HCT116 (cell line): ENCODE measurements at regions not wholly inside any gene's neighbourhood (a gene's known extent, or its start where the extent isn't known, plus 50 kb on each side); places are given as distances from the start of the nearest gene placed in this dataset.

Source experiments
- ATAC-seq: fragments of 200-7000 bp; cut with Tn5 transposase; 2 replicates; pipeline ENCODE4 v1.9.1; 2020; ENCODE audit warnings: mild to moderate bottlenecking, moderate library complexity
- BruUV-seq: library from RNA; stranded (reverse); fragments of 400-500 nt; replicated peaks from 2 replicates; lab custom pipeline; 2021; lab: Mats Ljungman, UMichigan
- CTCF ChIA-PET: fragments of 300-600 bp; sonication (Branson Sonifier 250); formaldehyde crosslinking; loops from one replicate; lab custom pipeline; 2021; ENCODE audit warnings: antibody characterized with exemption; lab: Charles Lee
- POLR2A ChIA-PET: fragments of 300-600, 350-600 bp; sonication (Branson Sonifier 250); formaldehyde crosslinking; loops from one replicate; lab custom pipeline; 2021; ENCODE audit warnings: antibody characterized with exemption; lab: Charles Lee
- RAD21 ChIA-PET, 2 experiments: fragments of 300-600 bp; sonication (Branson Sonifier 250); formaldehyde crosslinking; loops; one replicate each; lab custom pipeline; 2023; ENCODE audit warnings: low total read pairs in 2 of 2; ENCODE audit not compliant: uncharacterized antibody in 2 of 2, unreplicated experiment in 2 of 2, low non-redundant PET in 1 of 2; lab: Charles Lee
- DNase-seq: peaks from one replicate; pipeline ENCODE4 v3.0.0-alpha.2; 2010; ENCODE audit warnings: low read depth, low spot score
- H2AFZ ChIP-seq: fragments of 200-600 bp; shearing (Covaris generic), sonication (generic); 2 replicates; pipeline ENCODE4 v1.6.1; 2017; ENCODE audit warnings: low read depth, mixed run types, mixed read lengths, antibody characterized with exemption, low read length; ENCODE audit not compliant: poor library complexity, severe bottlenecking
- H3K27ac ChIP-seq: 2 replicates; pipeline ENCODE4 v1.5.1; 2012; ENCODE audit warnings: low read depth, low read length
- H3K27me3 ChIP-seq: fragments of 200-600 bp; sonication (generic); 2 replicates; pipeline ENCODE4 v1.6.1; 2016; ENCODE audit warnings: mixed run types, low read length, mixed read lengths; ENCODE audit not compliant: insufficient read depth
- H3K36me3 ChIP-seq, 2 experiments: fragments of 200-500 bp in 1 of 2; fragments of 200-600 bp in 1 of 2; sonication (Bioruptor generic) in 1 of 2; sonication (generic) in 1 of 2; 2 replicates each; pipeline versions ENCODE4 v1.5.1 to v1.6.1; 2014 to 2016; ENCODE audit warnings: low read length in 2 of 2, inconsistent platforms in 1 of 2, mixed read lengths in 1 of 2, mixed run types in 1 of 2; ENCODE audit not compliant: insufficient read depth in 2 of 2, control insufficient read depth in 1 of 2
- H3K4me1 ChIP-seq, 2 experiments: fragments of 200-600 bp in 1 of 2; sonication (generic) in 1 of 2; 2 replicates each; pipeline versions ENCODE4 v1.5.1 to v1.6.1; 2012 to 2017; ENCODE audit warnings: low read length in 2 of 2, inconsistent platforms in 1 of 2, mild to moderate bottlenecking in 1 of 2, mixed read lengths in 1 of 2, mixed run types in 1 of 2, moderate library complexity in 1 of 2; ENCODE audit not compliant: insufficient read depth in 2 of 2, control insufficient read depth in 1 of 2
- H3K4me2 ChIP-seq: fragments of 200-600 bp; sonication (generic); 2 replicates; pipeline ENCODE4 v1.6.1; 2017; ENCODE audit warnings: mixed run types, low read length, mixed read lengths
- H3K4me3 ChIP-seq, 2 experiments: fragments of 200-600 bp in 1 of 2; sonication (generic) in 1 of 2; replicated peaks in 1 of 2; 2 replicates each; pipeline ENCODE4 v1.5.1; 2011 to 2016; ENCODE audit warnings: low read length in 2 of 2, control low read depth in 1 of 2, low read depth in 1 of 2, mild to moderate bottlenecking in 1 of 2, mixed read lengths in 1 of 2, mixed run types in 1 of 2
- H3K79me2 ChIP-seq: fragments of 200-600 bp; sonication (generic); 2 replicates; pipeline ENCODE4 v1.6.1; 2017; ENCODE audit warnings: mild to moderate bottlenecking, mixed run types, low read length, moderate library complexity, mixed read lengths; ENCODE audit not compliant: insufficient read depth
- H3K9ac ChIP-seq: fragments of 200-600 bp; sonication (generic); 2 replicates; pipeline ENCODE4 v1.6.1; 2016; ENCODE audit warnings: low read length, mixed read lengths
- H3K9me2 ChIP-seq: fragments of 200-600 bp; sonication (generic), shearing (Covaris generic); 2 replicates; pipeline ENCODE4 v1.6.1; 2017; ENCODE audit warnings: mixed run types, mild to moderate bottlenecking, moderate library complexity; ENCODE audit not compliant: insufficient read depth
- H3K9me3 ChIP-seq, 2 experiments: fragments of 200-500 bp in 1 of 2; fragments of 200-600 bp in 1 of 2; sonication (Bioruptor generic) in 1 of 2; sonication (generic) in 1 of 2; 2 replicates each; pipeline ENCODE4 v1.6.1; 2014 to 2017; ENCODE audit warnings: low read length in 2 of 2, mixed read lengths in 2 of 2, inconsistent platforms in 1 of 2, low read depth in 1 of 2, mild to moderate bottlenecking in 1 of 2, mixed run types in 1 of 2, moderate library complexity in 1 of 2; ENCODE audit not compliant: control insufficient read depth in 1 of 2, insufficient read depth in 1 of 2
- H4K20me1 ChIP-seq: fragments of 200-600 bp; sonication (generic), shearing (Covaris generic); 2 replicates; pipeline ENCODE4 v1.6.1; 2017; ENCODE audit warnings: mixed run types, mild to moderate bottlenecking, moderate library complexity; ENCODE audit not compliant: insufficient read depth
- CEBPB ChIP-seq: IDR thresholded peaks from 2 replicates; pipeline ENCODE4 v1.6.1; 2012; ENCODE audit warnings: low read depth
- CTCF ChIP-seq, 3 experiments: fragments of 200-600 bp in 1 of 3; sonication (generic) in 1 of 3; IDR thresholded peaks in 2 of 3; conservative IDR thresholded peaks in 1 of 3; 2 replicates each; pipeline ENCODE4 v1.5.1; 2012 to 2017; ENCODE audit warnings: low read depth in 2 of 3, low read length in 2 of 3, antibody characterized with exemption in 1 of 3, borderline replicate concordance in 1 of 3, control low read depth in 1 of 3, mild to moderate bottlenecking in 1 of 3, mixed read lengths in 1 of 3, mixed run types in 1 of 3, moderate library complexity in 1 of 3; ENCODE audit not compliant: insufficient read depth in 1 of 3
- EGR1 ChIP-seq: IDR thresholded peaks from 2 replicates; pipeline ENCODE4 v1.6.1; 2012; ENCODE audit warnings: low read depth
- ELF1 ChIP-seq: IDR thresholded peaks from 2 replicates; pipeline ENCODE4 v1.6.1; 2012; ENCODE audit warnings: low read depth, borderline replicate concordance
- EZH2 ChIP-seq: fragments of 200-600 bp; sonication (generic); IDR thresholded peaks from 2 replicates; pipeline ENCODE4 v1.6.1; 2017; ENCODE audit warnings: antibody characterized with exemption, mixed run types
- EZH2phosphoT487 ChIP-seq: fragments of 200-600 bp; IDR thresholded peaks from 2 replicates; pipeline ENCODE4 v1.6.1; 2018; ENCODE audit warnings: antibody characterized with exemption, borderline replicate concordance
- POLR2AphosphoS5 ChIP-seq: IDR thresholded peaks from 2 replicates; pipeline ENCODE4 v1.6.1; 2011; ENCODE audit warnings: mild to moderate bottlenecking, low read depth, low read length, moderate library complexity
- RAD21 ChIP-seq: IDR thresholded peaks from 2 replicates; pipeline ENCODE4 v1.6.1; 2012; ENCODE audit warnings: low read depth, mild to moderate bottlenecking
- REST ChIP-seq: IDR thresholded peaks from 2 replicates; pipeline ENCODE4 v1.6.1; 2012; ENCODE audit warnings: low read depth
- SIN3A ChIP-seq: IDR thresholded peaks from 2 replicates; pipeline ENCODE4 v1.6.1; 2012; ENCODE audit warnings: low read depth
- ZFX ChIP-seq: fragments of 450-650 bp; IDR thresholded peaks from 2 replicates; pipeline ENCODE4 v1.6.1; 2017
- ZNF274 ChIP-seq: fragments of 200-500 bp; sonication (Bioruptor generic); IDR thresholded peaks from 2 replicates; pipeline ENCODE4 v1.6.1; 2014; ENCODE audit warnings: mild to moderate bottlenecking, low read depth, low read length, inconsistent platforms
- intact Hi-C: fragments of 100-400 bp; cut with micrococcal nuclease; formaldehyde crosslinking; loops from 2 replicates; pipeline ENCODE4 v1.10.0; 2022
- TF ChIP-seq, protein P1 (sequence below): IDR thresholded peaks from 2 replicates; pipeline ENCODE4 v1.6.1; 2012

- Histone ChIP-seq H3K9me2 (no peaks in the 10 kb centered on the region), H2AFZ (no peak overlapping the region), H3K79me2 (no peaks in the 10 kb centered on the region), H3K4me3 (no peak overlapping the region), H3K9me3 (peaks cover 43 to 58% of the 10 kb centered on the region in 2 experiments; a peak in 2 of 4 replicates), H3K4me1 (no peaks in the 10 kb centered on the region), H3K27me3 (no peaks in the 10 kb centered on the region), H3K4me2 (no peak overlapping the region), H3K36me3 (no peaks in the 10 kb centered on the region), H3K9ac (no peak overlapping the region), H3K27ac (no peak overlapping the region), H4K20me1 (no peaks in the 10 kb centered on the region)
- TF ChIP-seq ELF1 = no peak
- TF ChIP-seq, protein P1, sequence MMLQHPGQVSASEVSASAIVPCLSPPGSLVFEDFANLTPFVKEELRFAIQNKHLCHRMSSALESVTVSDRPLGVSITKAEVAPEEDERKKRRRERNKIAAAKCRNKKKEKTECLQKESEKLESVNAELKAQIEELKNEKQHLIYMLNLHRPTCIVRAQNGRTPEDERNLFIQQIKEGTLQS = no peak
- TF ChIP-seq SIN3A = no peak
- TF ChIP-seq EZH2 = no peak
- TF ChIP-seq POLR2AphosphoS5 = no peak
- TF ChIP-seq EZH2phosphoT487 = no peak
- no peak; the same call in 1 of the 2 replicates for TF ChIP-seq ZFX
- TF ChIP-seq RAD21 = no peak
- TF ChIP-seq EGR1 = no peak
- no peak for TF ChIP-seq CTCF (IDR thresholded peaks at IDR 0.05 in 2 of 3, conservative IDR thresholded peaks at IDR 0.05 in 1 of 3; ENCODE audit: borderline replicate concordance in 1 of 3, insufficient read depth in 1 of 3, low read depth in 2 of 3, low read length in 2 of 3)
- no peak for TF ChIP-seq ZNF274
- no peak for TF ChIP-seq CEBPB
- TF ChIP-seq REST = no peak
- intact Hi-C loops = no loop called here
- CTCF ChIA-PET = no interaction called here
- ATAC-seq (no peak), DNase-seq (no peak)
- BruUV-seq = no TSS peak
- RAD21 ChIA-PET = no interaction called here
- POLR2A ChIA-PET = no interaction called here
Measured at GRCh38 chr16:79977940-79978836, 377.7 kb upstream of the MAF start.
